K562 (cell line): ENCODE measurements at regions not wholly inside any gene's neighbourhood (a gene's known extent, or its start where the extent isn't known, plus 50 kb on each side); places are given as distances from the start of the nearest gene placed in this dataset.

ENCODE experiments used
- ATAC-seq: fragments of 200-7000 bp; cut with Tn5 transposase; 3 replicates; pipeline ENCODE4 v1.9.1; 2020; ENCODE audit warnings: moderate library complexity
- BruUV-seq: library from RNA; stranded (reverse); fragments of 400-500 nt; replicated peaks from 2 replicates; lab custom pipeline; 2021; lab: Mats Ljungman, UMichigan
- CTCF ChIA-PET: fragments of 300-600 bp; formaldehyde crosslinking; extraction: SDS; loops from one replicate; lab custom pipeline; 2021; ENCODE audit warnings: low intra/inter-chr PET ratio; lab: Yijun Ruan, JAX
- POLR2A ChIA-PET: fragments of 300-600, 350-650 bp; sonication (Branson Sonifier 250); formaldehyde crosslinking; extraction: SDS; loops from one replicate; lab custom pipeline; 2021; ENCODE audit warnings: antibody characterized with exemption, inconsistent platforms; lab: Yijun Ruan, JAX
- DNase-seq, 4 experiments: peaks; one replicate each; pipeline versions ENCODE4 v3.0.0 to v3.0.0-alpha.2; 2011 to 2018; ENCODE audit warnings: low spot score in 3 of 4, mixed read lengths in 3 of 4; ENCODE audit errors: extremely low read depth in 1 of 4
- FAIRE-seq: peaks from 2 replicates; lab custom pipeline; 2011; peaks lifted over from hg19 to GRCh38; lab: Jason Lieb, UNC
- H2AFZ ChIP-seq: 2 replicates; pipeline ENCODE4 v1.6.0; 2011; ENCODE audit warnings: low read depth, low read length, control low read depth, inconsistent platforms
- H3K27ac ChIP-seq: fragments of 200-600 bp; 3 replicates; pipeline ENCODE4 v1.8.0; 2011; ENCODE audit warnings: low read depth, mild to moderate bottlenecking, control low read depth, inconsistent platforms, low read length, moderate library complexity, mixed read lengths; ENCODE audit errors: extremely low read depth
- H3K27me3 ChIP-seq, 2 experiments: fragments of 300-600 bp in 1 of 2; 2 replicates in 1 of 2; 3 replicates in 1 of 2; pipeline versions ENCODE4 v1.6.0 to v1.8.0; 2011; ENCODE audit warnings: inconsistent platforms in 2 of 2, low read length in 2 of 2, mild to moderate bottlenecking in 1 of 2, mixed read lengths in 1 of 2, moderate library complexity in 1 of 2; ENCODE audit not compliant: control insufficient read depth in 2 of 2, insufficient read depth in 2 of 2
- H3K36me3 ChIP-seq: fragments of 300-600 bp; 3 replicates; pipeline ENCODE4 v1.8.0; 2011; ENCODE audit warnings: mild to moderate bottlenecking, low read length, inconsistent platforms; ENCODE audit not compliant: control insufficient read depth, insufficient read depth
- H3K4me1 ChIP-seq, 2 experiments: fragments of 200-600 bp in 1 of 2; replicated peaks in 1 of 2; 2 replicates in 1 of 2; 3 replicates in 1 of 2; pipeline versions ENCODE4 v1.5.1 to v1.8.0; 2011; ENCODE audit warnings: inconsistent platforms in 2 of 2, low read length in 2 of 2, mild to moderate bottlenecking in 1 of 2, mixed read lengths in 1 of 2, moderate library complexity in 1 of 2; ENCODE audit not compliant: control insufficient read depth in 2 of 2, insufficient read depth in 2 of 2
- H3K4me2 ChIP-seq: 2 replicates; pipeline ENCODE4 v1.6.1; 2011; ENCODE audit warnings: low read length, control low read depth, inconsistent platforms, mixed read lengths; ENCODE audit not compliant: insufficient read depth
- H3K4me3 ChIP-seq: fragments of 200-600 bp; sonication (generic), shearing (Covaris generic); 2 replicates; pipeline ENCODE4 v1.5.1; 2016; ENCODE audit warnings: control low read depth, inconsistent platforms
- H3K79me2 ChIP-seq: fragments of 200-600 bp; 3 replicates; pipeline ENCODE4 v1.8.0; 2011; ENCODE audit warnings: low read length, inconsistent platforms; ENCODE audit not compliant: control insufficient read depth, insufficient read depth
- H3K9ac ChIP-seq, 2 experiments: 2 replicates each; pipeline versions ENCODE4 v1.6.0 to v1.6.1; 2011; ENCODE audit warnings: low read depth in 2 of 2, low read length in 2 of 2, control low read depth in 1 of 2, inconsistent platforms in 1 of 2, mild to moderate bottlenecking in 1 of 2, mixed read lengths in 1 of 2; ENCODE audit not compliant: insufficient read depth in 1 of 2
- H3K9me1 ChIP-seq: one replicate; pipeline ENCODE4 v1.6.0; 2011; ENCODE audit warnings: inconsistent platforms, mild to moderate bottlenecking, low read length, moderate library complexity; ENCODE audit not compliant: control insufficient read depth, insufficient read depth
- H3K9me3 ChIP-seq: replicated peaks from 2 replicates; pipeline ENCODE4 v1.5.1; 2011; ENCODE audit warnings: low read depth, low read length, inconsistent platforms; ENCODE audit not compliant: control insufficient read depth, insufficient read depth
- H4K20me1 ChIP-seq: replicated peaks from 2 replicates; pipeline ENCODE4 v1.6.1; 2011; ENCODE audit warnings: low read length, inconsistent platforms, mixed read lengths; ENCODE audit not compliant: control insufficient read depth, insufficient read depth
- CREB1 ChIP-seq, 2 experiments: sonication (generic) in 1 of 2; formaldehyde crosslinking in 1 of 2; IDR thresholded peaks; 2 replicates each; pipeline versions ENCODE4 v1.6.1 to v1.8.0; 2012 to 2022; ENCODE audit warnings: inconsistent platforms in 1 of 2, mild to moderate bottlenecking in 1 of 2, missing genetic modification reagents in 1 of 2, moderate library complexity in 1 of 2
- DACH1 ChIP-seq: fragments of 450-650 bp; IDR thresholded peaks from 2 replicates; pipeline ENCODE4 v1.6.1; 2018; ENCODE audit not compliant: partially characterized antibody
- E2F3 ChIP-seq: fragments of 250-450 bp; sonication (Bioruptor Pico); IDR thresholded peaks from 2 replicates; pipeline ENCODE4 v1.4.0; 2020; ENCODE audit warnings: mild to moderate bottlenecking
- GATAD2B ChIP-seq: fragments of 450-650 bp; IDR thresholded peaks from 2 replicates; pipeline ENCODE4 v1.6.1; 2017; ENCODE audit warnings: mild to moderate bottlenecking, borderline replicate concordance
- HMG20A ChIP-seq: fragments of 450-650 bp; formaldehyde crosslinking; conservative IDR thresholded peaks from 2 replicates; pipeline ENCODE4 v1.4.0; 2020; ENCODE audit warnings: mild to moderate bottlenecking, mixed read lengths
- KAT2B ChIP-seq: IDR thresholded peaks from one replicate; pipeline ENCODE4 v1.6.1; 2012; ENCODE audit warnings: low read depth, mild to moderate bottlenecking, control low read depth, inconsistent platforms, low read length, moderate library complexity
- PHB2 ChIP-seq: fragments of 450-650 bp; IDR thresholded peaks from 2 replicates; pipeline ENCODE4 v1.6.1; 2017; ENCODE audit warnings: low read depth
- SPI1 ChIP-seq: IDR thresholded peaks from 2 replicates; pipeline ENCODE4 v1.6.1; 2011; ENCODE audit warnings: low read depth, low read length, control low read depth, borderline replicate concordance
- ZNF232 ChIP-seq: sonication (generic); formaldehyde crosslinking; IDR thresholded peaks from 2 replicates; pipeline ENCODE4 v1.8.0; 2022; ENCODE audit warnings: mild to moderate bottlenecking, missing genetic modification reagents
- WGBS: fragments of 100-300 bp; shearing (Covaris generic); methylation state at CpG from one replicate; pipeline ENCODE4 v1.1.6; 2016; ENCODE audit warnings: low coverage, mixed read lengths; ENCODE audit not compliant: insufficient coverage; ENCODE audit errors: missing lambda C conversion rate; 5-methylcytosine and 5-hydroxymethylcytosine counted together
- in situ Hi-C: fragments of 300-500 bp; cut with MboI; formaldehyde crosslinking; loops from 4 replicates; pipeline ENCODE4 v1.15.0; 2018; ENCODE audit warnings: inconsistent platforms, mixed read lengths
- intact Hi-C: fragments of 100-400 bp; cut with micrococcal nuclease; formaldehyde crosslinking; loops from 2 replicates; pipeline ENCODE4 v1.14.2; 2022
- TF ChIP-seq, protein P1 (sequence below): fragments of 450-650 bp; formaldehyde crosslinking; IDR thresholded peaks from 2 replicates; pipeline ENCODE4 v1.4.0; 2020; ENCODE audit warnings: mild to moderate bottlenecking
- TF ChIP-seq, protein P2 (sequence below): fragments of 450-650 bp; IDR thresholded peaks from one replicate; pipeline ENCODE4 v1.6.1; 2018; ENCODE audit warnings: mild to moderate bottlenecking, moderate library complexity; ENCODE audit not compliant: partially characterized antibody
- TF ChIP-seq, protein P3 (sequence below): fragments of 450-650 bp; formaldehyde crosslinking; IDR thresholded peaks from 2 replicates; pipeline ENCODE4 v1.4.0; 2022; ENCODE audit warnings: missing genetic modification characterization
- TF ChIP-seq, protein P4 (sequence below): fragments of 250-450 bp; sonication (Bioruptor Pico); IDR thresholded peaks from 2 replicates; pipeline ENCODE4 v1.5.0; 2021

DNA sequence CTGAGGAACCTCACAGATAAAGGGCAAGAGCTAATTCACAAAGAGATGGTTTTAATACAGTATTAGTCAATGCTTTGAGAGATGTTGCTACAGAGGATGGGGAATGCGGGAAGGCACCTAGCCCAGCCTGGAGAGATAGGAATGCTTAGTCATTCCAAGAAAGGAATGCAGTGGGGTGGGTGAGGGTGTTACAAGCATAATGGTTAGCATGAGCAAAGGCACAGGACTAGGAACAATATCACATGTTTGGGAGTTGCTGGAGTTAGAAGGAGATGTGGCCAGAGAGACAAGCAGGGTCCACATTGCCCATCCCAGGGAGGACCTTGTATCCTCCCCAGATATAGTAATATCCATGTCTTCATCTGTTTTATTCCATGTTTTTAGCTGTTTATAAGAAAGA, 107.0 kb upstream of the OGFRL1 start:
- no peak overlapping the region for H3K9ac ChIP-seq
- H3K27me3 ChIP-seq: no peaks in the 10 kb centered on the region
- no peak for ATAC-seq
- ChIA-PET POLR2A (no interaction called here), CTCF (no interaction called here)
- H3K4me3 ChIP-seq: no peak overlapping the region
- no peaks in the 10 kb centered on the region for H3K36me3 ChIP-seq
- in situ Hi-C loops: no loop called here
- 0% methylated on average over 1 of the region's 1 CpG for WGBS
- H3K4me1 ChIP-seq: no peaks in the 10 kb centered on the region
- FAIRE-seq: no peak
- no peak overlapping the region for H3K4me2 ChIP-seq
- H3K9me1 ChIP-seq: no peaks in the 10 kb centered on the region
- intact Hi-C loops: no loop called here
- no peak overlapping the region for H2AFZ ChIP-seq
- H3K79me2 ChIP-seq: no peaks in the 10 kb centered on the region
- no peak for DNase-seq
- TF ChIP-seq GATAD2B (no peak), ZNF232 (no peak), DACH1 (no peak), HMG20A (CRISPR knock-in tag) (no peak)
- TF ChIP-seq, protein P1, sequence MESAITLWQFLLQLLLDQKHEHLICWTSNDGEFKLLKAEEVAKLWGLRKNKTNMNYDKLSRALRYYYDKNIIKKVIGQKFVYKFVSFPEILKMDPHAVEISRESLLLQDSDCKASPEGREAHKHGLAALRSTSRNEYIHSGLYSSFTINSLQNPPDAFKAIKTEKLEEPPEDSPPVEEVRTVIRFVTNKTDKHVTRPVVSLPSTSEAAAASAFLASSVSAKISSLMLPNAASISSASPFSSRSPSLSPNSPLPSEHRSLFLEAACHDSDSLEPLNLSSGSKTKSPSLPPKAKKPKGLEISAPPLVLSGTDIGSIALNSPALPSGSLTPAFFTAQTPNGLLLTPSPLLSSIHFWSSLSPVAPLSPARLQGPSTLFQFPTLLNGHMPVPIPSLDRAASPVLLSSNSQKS (CRISPR knock-in tag): no peak
- no peaks in the 10 kb centered on the region for H3K9me3 ChIP-seq
- H3K27ac ChIP-seq: no peak overlapping the region
- no peaks in the 10 kb centered on the region for H4K20me1 ChIP-seq
- no TSS peak for BruUV-seq

DNA sequence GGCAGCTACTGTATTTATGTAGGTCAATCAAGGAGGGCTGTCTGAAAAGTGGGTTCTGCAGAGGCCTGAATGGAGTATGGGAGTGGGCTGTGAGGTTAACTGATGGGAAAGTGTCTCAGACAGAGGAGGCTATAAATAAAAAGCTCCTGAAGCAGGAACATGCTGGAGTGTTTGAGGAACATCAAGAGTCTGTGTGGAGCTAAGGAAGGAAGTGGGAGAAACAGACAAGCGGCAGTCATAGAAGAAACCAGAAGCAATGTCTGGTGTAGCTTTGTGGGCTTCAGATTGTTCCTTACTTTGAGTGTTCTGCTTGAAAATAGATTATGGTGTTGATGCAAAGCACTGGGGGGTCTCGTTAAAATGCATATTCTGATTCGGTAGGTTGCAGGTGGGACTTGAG, 101.5 kb upstream of the OGFRL1 start:
- Histone ChIP-seq H3K4me2 (no peak overlapping the region), H3K27ac (no peak overlapping the region), H4K20me1 (no peaks in the 10 kb centered on the region), H3K27me3 (no peaks in the 10 kb centered on the region), H3K9me1 (no peaks in the 10 kb centered on the region), H2AFZ (no peak overlapping the region), H3K79me2 (no peaks in the 10 kb centered on the region), H3K9ac (no peak overlapping the region), H3K36me3 (no peaks in the 10 kb centered on the region), H3K9me3 (no peaks in the 10 kb centered on the region), H3K4me3 (no peak overlapping the region), H3K4me1 (no peaks in the 10 kb centered on the region)
- ChIA-PET CTCF (no interaction called here), POLR2A (interaction anchor here (1.0 kb wide), 1 partner anchor 15 kb away, joined by 3 read pairs; no protein-coding TSS in a partner anchor)
- 0% methylated on average over 3 of the region's 3 CpGs for WGBS
- intact Hi-C loops (no loop called here), in situ Hi-C loops (no loop called here)
- no peak for ATAC-seq
- no peak for FAIRE-seq
- BruUV-seq: no TSS peak
- DNase-seq: no peak
- TF ChIP-seq PHB2 (no peak), E2F3 (no peak), SPI1 (no peak), CREB1 (IDR thresholded peaks at IDR 0.05) (no peak), CREB1 (CRISPR knock-in tag; IDR thresholded peaks at IDR 0.05) (no peak), KAT2B (no peak)
- TF ChIP-seq, protein P2, sequence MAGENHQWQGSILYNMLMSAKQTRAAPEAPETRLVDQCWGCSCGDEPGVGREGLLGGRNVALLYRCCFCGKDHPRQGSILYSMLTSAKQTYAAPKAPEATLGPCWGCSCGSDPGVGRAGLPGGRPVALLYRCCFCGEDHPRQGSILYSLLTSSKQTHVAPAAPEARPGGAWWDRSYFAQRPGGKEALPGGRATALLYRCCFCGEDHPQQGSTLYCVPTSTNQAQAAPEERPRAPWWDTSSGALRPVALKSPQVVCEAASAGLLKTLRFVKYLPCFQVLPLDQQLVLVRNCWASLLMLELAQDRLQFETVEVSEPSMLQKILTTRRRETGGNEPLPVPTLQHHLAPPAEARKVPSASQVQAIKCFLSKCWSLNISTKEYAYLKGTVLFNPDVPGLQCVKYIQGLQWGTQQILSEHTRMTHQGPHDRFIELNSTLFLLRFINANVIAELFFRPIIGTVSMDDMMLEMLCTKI: no peak
- TF ChIP-seq, protein P3, sequence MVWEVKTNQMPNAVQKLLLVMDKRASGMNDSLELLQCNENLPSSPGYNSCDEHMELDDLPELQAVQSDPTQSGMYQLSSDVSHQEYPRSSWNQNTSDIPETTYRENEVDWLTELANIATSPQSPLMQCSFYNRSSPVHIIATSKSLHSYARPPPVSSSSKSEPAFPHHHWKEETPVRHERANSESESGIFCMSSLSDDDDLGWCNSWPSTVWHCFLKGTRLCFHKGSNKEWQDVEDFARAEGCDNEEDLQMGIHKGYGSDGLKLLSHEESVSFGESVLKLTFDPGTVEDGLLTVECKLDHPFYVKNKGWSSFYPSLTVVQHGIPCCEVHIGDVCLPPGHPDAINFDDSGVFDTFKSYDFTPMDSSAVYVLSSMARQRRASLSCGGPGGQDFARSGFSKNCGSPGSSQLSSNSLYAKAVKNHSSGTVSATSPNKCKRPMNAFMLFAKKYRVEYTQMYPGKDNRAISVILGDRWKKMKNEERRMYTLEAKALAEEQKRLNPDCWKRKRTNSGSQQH (CRISPR knock-in tag): no peak
- TF ChIP-seq, protein P4, sequence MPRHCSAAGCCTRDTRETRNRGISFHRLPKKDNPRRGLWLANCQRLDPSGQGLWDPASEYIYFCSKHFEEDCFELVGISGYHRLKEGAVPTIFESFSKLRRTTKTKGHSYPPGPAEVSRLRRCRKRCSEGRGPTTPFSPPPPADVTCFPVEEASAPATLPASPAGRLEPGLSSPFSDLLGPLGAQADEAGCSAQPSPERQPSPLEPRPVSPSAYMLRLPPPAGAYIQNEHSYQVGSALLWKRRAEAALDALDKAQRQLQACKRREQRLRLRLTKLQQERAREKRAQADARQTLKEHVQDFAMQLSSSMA: no peak
